CD4-positive, alpha-beta memory T cell (primary cell): ENCODE measurements at regions not wholly inside any gene's neighbourhood (a gene's known extent, or its start where the extent isn't known, plus 50 kb on each side); places are given as distances from the start of the nearest gene placed in this dataset.

Experiments
- CTCF ChIA-PET: fragments of 350-600 bp; sonication (Branson Sonifier 250); formaldehyde crosslinking; loops from one replicate; lab custom pipeline; 2021; ENCODE audit warnings: inconsistent platforms; ENCODE audit not compliant: partially characterized antibody; lab: Charles Lee
- POLR2A ChIA-PET: fragments of 350-600 bp; sonication (Branson Sonifier 250); formaldehyde crosslinking; loops from one replicate; lab custom pipeline; 2021; ENCODE audit not compliant: partially characterized antibody; lab: Charles Lee
- DNase-seq, 5 donors: peaks; one replicate each; pipeline versions ENCODE4 v3.0.0 to v3.0.0-alpha.2; 2020 to 2022; ENCODE audit warnings: mixed read lengths in 1 of 5
- H3K27ac ChIP-seq: one replicate; pipeline ENCODE4 v1.7.0; 2013; ENCODE audit warnings: low read depth, low read length
- H3K27me3 ChIP-seq: 2 replicates; pipeline ENCODE4 v1.7.0; 2013; ENCODE audit warnings: mild to moderate bottlenecking, low read length, moderate library complexity; ENCODE audit not compliant: insufficient read depth
- H3K36me3 ChIP-seq: 2 replicates; pipeline ENCODE4 v1.7.0; 2013; ENCODE audit warnings: mild to moderate bottlenecking, low read length, moderate library complexity; ENCODE audit not compliant: insufficient read depth
- H3K4me1 ChIP-seq: 2 replicates; pipeline ENCODE4 v1.7.0; 2013; ENCODE audit warnings: mild to moderate bottlenecking, low read length, moderate library complexity; ENCODE audit not compliant: insufficient read depth
- H3K4me3 ChIP-seq, 2 donors: one replicate each; pipeline ENCODE4 v1.7.0; 2013; ENCODE audit warnings: low read length in 2 of 2, mild to moderate bottlenecking in 1 of 2
- H3K9me3 ChIP-seq, 2 donors: one replicate each; pipeline ENCODE4 v1.7.0; 2013; ENCODE audit warnings: low read length in 2 of 2, control low read depth in 1 of 2; ENCODE audit not compliant: control insufficient read depth in 1 of 2
- H3K27ac Mint-ChIP-seq, 7 donors: one replicate each; pipeline ENCODE4 v1.8.0; 2020 to 2021; ENCODE audit warnings: mixed read lengths in 7 of 7, mild to moderate bottlenecking in 6 of 7, inconsistent platforms in 3 of 7, moderate library complexity in 3 of 7
- H3K27me3 Mint-ChIP-seq, 2 donors: one replicate each; pipeline ENCODE4 v1.8.0; 2020 to 2021; ENCODE audit warnings: mixed read lengths in 2 of 2
- H3K36me3 Mint-ChIP-seq, 2 donors: one replicate each; pipeline ENCODE4 v1.8.0; 2020 to 2021; ENCODE audit warnings: mixed read lengths in 2 of 2, inconsistent platforms in 1 of 2, mild to moderate bottlenecking in 1 of 2
- H3K4me1 Mint-ChIP-seq, 4 donors: one replicate each; pipeline ENCODE4 v1.8.0; 2020 to 2021; ENCODE audit warnings: mixed read lengths in 4 of 4, mild to moderate bottlenecking in 1 of 4
- H3K4me3 Mint-ChIP-seq, 8 donors: one replicate each; pipeline ENCODE4 v1.8.0; 2020 to 2021; ENCODE audit warnings: mixed read lengths in 8 of 8, mild to moderate bottlenecking in 7 of 8, moderate library complexity in 6 of 8, inconsistent platforms in 3 of 8
- H3K9me3 Mint-ChIP-seq, 8 donors: one replicate each; pipeline ENCODE4 v1.8.0; 2020 to 2021; ENCODE audit warnings: mixed read lengths in 8 of 8, mild to moderate bottlenecking in 5 of 8, inconsistent platforms in 3 of 8, moderate library complexity in 1 of 8
- intact Hi-C: fragments of 100-400 bp; cut with micrococcal nuclease; formaldehyde crosslinking; loops from one replicate; pipeline ENCODE4 v1.15.1; 2023

DNA sequence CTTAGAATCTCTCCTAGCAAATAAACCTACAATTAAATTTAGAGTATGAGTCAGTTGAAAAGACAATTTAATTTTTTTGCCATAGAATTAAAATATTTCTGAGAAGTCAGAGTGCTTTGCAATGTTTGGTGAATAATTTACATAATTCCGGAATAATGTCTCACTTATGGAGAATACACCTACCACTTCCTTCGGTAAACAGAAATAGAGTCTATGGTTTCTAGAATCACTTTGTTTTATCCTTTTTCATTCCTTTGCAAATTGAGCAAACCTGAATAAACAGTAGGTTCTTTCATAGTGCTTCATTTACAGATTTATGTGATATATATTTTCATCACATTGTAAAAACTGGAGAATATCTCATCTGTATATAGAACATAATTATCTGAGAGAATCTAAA, 211.7 kb downstream of the PMAIP1 start:
- DNase-seq, result no peak
- no peaks in the 10 kb centered on the region for H3K27me3 Mint-ChIP-seq
- H3K4me3 Mint-ChIP-seq, result no peak overlapping the region
- CTCF ChIA-PET, result no interaction called here
- intact Hi-C loops, result no loop called here
- peaks cover 0 to 4% (median 2%) of the 10 kb centered on the region in 8 donors for H3K9me3 Mint-ChIP-seq
- Histone ChIP-seq H3K36me3 (no peaks in the 10 kb centered on the region), H3K27me3 (no peaks in the 10 kb centered on the region), H3K4me1 (no peaks in the 10 kb centered on the region), H3K4me3 (no peak overlapping the region), H3K9me3 (no peaks in the 10 kb centered on the region), H3K27ac (no peak overlapping the region)
- no peaks in the 10 kb centered on the region for H3K36me3 Mint-ChIP-seq
- POLR2A ChIA-PET, result no interaction called here
- no peaks in the 10 kb centered on the region for H3K4me1 Mint-ChIP-seq
- no peak overlapping the region for H3K27ac Mint-ChIP-seq

DNA sequence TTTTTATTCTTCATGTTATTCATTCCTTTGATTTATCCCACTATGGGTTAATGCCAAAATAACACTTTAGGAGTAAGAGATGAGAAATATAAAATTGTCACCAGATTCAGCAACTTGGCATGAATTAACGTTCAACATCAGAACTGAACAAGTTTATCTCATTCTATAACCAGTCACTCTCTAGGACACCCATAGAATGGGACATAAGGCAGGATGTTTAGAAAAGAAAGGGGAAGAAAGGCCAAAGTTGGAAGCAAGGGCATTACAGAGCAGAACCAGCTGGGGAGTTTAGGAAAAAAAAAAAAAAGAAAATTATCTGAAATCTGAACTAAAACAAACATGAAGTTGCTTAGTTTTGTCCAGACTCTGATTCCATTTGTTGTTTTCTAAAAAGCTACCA, 211.0 kb downstream of the PMAIP1 start:
- intact Hi-C loops, result no loop called here
- Mint-ChIP-seq H3K4me1 (no peaks in the 10 kb centered on the region), H3K36me3 (no peaks in the 10 kb centered on the region), H3K27me3 (no peaks in the 10 kb centered on the region), H3K4me3 (no peak overlapping the region), H3K27ac (no peak overlapping the region), H3K9me3 (peaks cover 0 to 2% (median 0%) of the 10 kb centered on the region in 8 donors)
- Histone ChIP-seq H3K27ac (no peak overlapping the region), H3K9me3 (no peaks in the 10 kb centered on the region), H3K4me1 (no peaks in the 10 kb centered on the region), H3K27me3 (no peaks in the 10 kb centered on the region), H3K4me3 (no peak overlapping the region), H3K36me3 (no peaks in the 10 kb centered on the region)
- POLR2A ChIA-PET, result no interaction called here
- CTCF ChIA-PET, result no interaction called here
- DNase-seq, result no peak

DNA sequence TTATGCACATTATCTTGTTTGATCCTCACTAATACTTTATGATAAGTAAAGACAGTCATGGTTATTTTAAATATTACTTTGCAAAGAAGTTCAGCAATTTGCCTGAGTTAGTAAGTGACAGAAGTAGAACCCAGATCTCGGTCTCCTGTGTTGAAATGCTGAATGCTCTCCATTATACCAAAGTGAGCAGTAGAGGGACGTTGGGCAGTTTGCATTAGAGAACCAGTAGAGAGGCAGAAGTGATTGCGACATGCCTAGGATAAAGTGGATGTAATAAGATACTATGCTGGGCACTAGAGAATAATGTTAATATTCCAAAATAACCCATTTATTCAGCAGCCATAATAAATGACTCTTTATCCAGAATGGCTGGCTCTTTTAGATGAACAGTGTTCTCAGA, 201.0 kb downstream of the PMAIP1 start:
- Histone ChIP-seq H3K27ac (no peak overlapping the region), H3K9me3 (no peaks in the 10 kb centered on the region), H3K36me3 (no peaks in the 10 kb centered on the region), H3K4me3 (no peak overlapping the region), H3K4me1 (no peaks in the 10 kb centered on the region), H3K27me3 (no peaks in the 10 kb centered on the region)
- ChIA-PET CTCF (no interaction called here), POLR2A (no interaction called here)
- H3K27ac Mint-ChIP-seq, result no peak overlapping the region
- H3K4me1 Mint-ChIP-seq, result no peaks in the 10 kb centered on the region
- no peak overlapping the region for H3K4me3 Mint-ChIP-seq
- H3K27me3 Mint-ChIP-seq, result peaks cover 0 to 2% of the 10 kb centered on the region in 2 donors
- intact Hi-C loops, result no loop called here
- H3K36me3 Mint-ChIP-seq, result no peaks in the 10 kb centered on the region
- peaks cover 0 to 3% (median 0%) of the 10 kb centered on the region in 8 donors for H3K9me3 Mint-ChIP-seq
- DNase-seq, result no peak

DNA sequence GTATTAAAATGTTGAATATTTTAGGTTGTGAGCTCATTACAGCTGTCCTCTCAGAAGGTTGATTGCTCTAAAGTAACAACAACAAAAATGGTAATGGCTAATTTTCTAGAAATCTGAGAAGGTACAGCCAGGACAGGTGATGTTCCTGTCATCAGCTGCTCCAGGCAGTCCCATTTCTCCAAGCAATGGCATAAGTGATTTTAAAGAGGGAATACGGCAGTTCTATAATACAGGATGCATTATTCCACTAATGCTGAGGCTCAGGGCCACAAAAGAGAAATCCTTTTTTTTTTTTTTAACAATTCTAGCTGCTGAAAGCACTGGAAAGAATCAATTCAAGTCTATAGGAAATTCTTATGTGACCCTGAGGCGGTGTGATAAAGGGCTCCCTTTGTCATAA, 199.9 kb downstream of the PMAIP1 start:
- Histone ChIP-seq H3K27ac (no peak overlapping the region), H3K9me3 (no peaks in the 10 kb centered on the region), H3K36me3 (no peaks in the 10 kb centered on the region), H3K27me3 (no peaks in the 10 kb centered on the region), H3K4me3 (no peak overlapping the region), H3K4me1 (no peaks in the 10 kb centered on the region)
- Mint-ChIP-seq H3K9me3 (peaks cover 0 to 3% (median 0%) of the 10 kb centered on the region in 8 donors), H3K4me3 (no peak overlapping the region), H3K36me3 (no peaks in the 10 kb centered on the region), H3K27me3 (peaks cover 0 to 2% of the 10 kb centered on the region in 2 donors), H3K4me1 (no peaks in the 10 kb centered on the region), H3K27ac (no peak overlapping the region)
- DNase-seq, result no peak
- ChIA-PET CTCF (no interaction called here), POLR2A (no interaction called here)
- intact Hi-C loops, result no loop called here

DNA sequence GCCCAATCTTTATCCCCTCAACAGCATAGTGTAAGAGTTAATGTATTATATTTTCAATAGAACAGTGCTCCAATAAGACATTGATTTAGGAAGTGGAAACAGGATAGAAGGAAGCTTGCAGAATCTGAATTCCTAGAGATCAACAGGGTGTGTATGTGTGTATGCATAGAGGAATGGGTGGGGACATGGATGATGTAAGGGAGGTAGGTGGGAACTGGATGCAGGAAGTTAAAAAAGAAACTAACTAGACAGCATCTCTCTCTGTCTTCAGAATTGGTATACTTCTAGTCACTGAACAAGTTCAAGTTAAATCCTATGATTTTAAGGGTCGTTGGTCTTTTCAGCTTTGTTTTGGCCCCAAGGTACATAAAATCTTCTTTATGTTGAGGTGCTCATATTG, 196.6 kb downstream of the PMAIP1 start:
- no peak overlapping the region for H3K27ac Mint-ChIP-seq
- H3K36me3 Mint-ChIP-seq, result no peaks in the 10 kb centered on the region
- CTCF ChIA-PET, result no interaction called here
- H3K4me1 Mint-ChIP-seq, result no peaks in the 10 kb centered on the region
- no peaks in the 10 kb centered on the region for H3K36me3 ChIP-seq
- peaks cover 0 to 7% (median 2%) of the 10 kb centered on the region in 8 donors for H3K9me3 Mint-ChIP-seq
- no peak for DNase-seq
- no peak overlapping the region for H3K27ac ChIP-seq
- no peaks in the 10 kb centered on the region for H3K27me3 Mint-ChIP-seq
- intact Hi-C loops, result no loop called here
- H3K27me3 ChIP-seq, result no peaks in the 10 kb centered on the region
- no peaks in the 10 kb centered on the region for H3K4me1 ChIP-seq
- H3K4me3 Mint-ChIP-seq, result no peak overlapping the region
- no peaks in the 10 kb centered on the region for H3K9me3 ChIP-seq
- no peak overlapping the region for H3K4me3 ChIP-seq
- POLR2A ChIA-PET, result no interaction called here

DNA sequence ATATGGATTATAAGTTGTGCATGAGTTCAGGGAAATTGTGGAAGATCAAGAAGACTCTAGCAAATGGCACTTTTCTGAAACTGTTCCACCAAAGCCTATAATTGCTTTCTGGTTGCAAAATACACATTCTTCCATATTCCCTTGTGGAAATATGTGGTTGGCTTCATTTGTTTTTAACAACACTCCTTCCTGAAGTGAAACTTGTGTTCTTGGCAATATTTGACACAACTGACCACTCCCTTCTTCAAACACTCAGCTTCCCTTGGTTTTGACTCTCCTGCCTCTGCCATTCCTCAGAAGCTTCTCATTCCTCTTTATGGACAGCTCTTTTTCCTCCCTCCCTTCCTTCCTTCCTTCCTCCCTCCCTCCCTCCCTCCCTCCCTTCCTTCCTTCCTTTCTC, 192.3 kb downstream of the PMAIP1 start:
- intact Hi-C loops, result no loop called here
- Histone ChIP-seq H3K4me1 (no peaks in the 10 kb centered on the region), H3K36me3 (no peaks in the 10 kb centered on the region), H3K4me3 (no peak overlapping the region), H3K9me3 (no peaks in the 10 kb centered on the region), H3K27me3 (no peaks in the 10 kb centered on the region), H3K27ac (no peak overlapping the region)
- no peak overlapping the region for H3K27ac Mint-ChIP-seq
- peaks cover 0 to 7% (median under 1%) of the 10 kb centered on the region in 8 donors for H3K9me3 Mint-ChIP-seq
- H3K4me1 Mint-ChIP-seq, result no peaks in the 10 kb centered on the region
- no peak for DNase-seq
- H3K27me3 Mint-ChIP-seq, result peaks cover 0 to 2% of the 10 kb centered on the region in 2 donors
- ChIA-PET POLR2A (no interaction called here), CTCF (no interaction called here)
- no peaks in the 10 kb centered on the region for H3K36me3 Mint-ChIP-seq
- H3K4me3 Mint-ChIP-seq, result no peak overlapping the region

DNA sequence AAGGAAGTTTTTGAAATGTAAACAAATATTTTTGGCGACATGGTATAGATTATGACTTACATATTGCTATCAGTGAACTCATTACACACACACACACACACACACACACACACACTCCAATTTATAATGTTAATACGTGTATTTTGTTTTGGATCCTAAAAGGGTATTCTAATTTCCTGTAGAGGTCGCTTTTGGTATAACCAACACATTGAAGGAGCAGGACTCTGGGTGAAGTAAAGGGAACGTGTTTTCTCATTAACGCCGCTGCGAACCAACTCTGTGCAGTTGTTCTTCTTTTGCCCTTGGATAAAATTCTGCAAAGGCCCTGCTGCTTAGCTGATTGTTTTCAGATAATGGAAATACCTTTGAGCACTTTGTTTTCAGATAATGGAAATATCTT, 190.4 kb downstream of the PMAIP1 start:
- intact Hi-C loops, result no loop called here
- Histone ChIP-seq H3K27me3 (no peaks in the 10 kb centered on the region), H3K9me3 (no peaks in the 10 kb centered on the region), H3K4me1 (no peaks in the 10 kb centered on the region), H3K27ac (no peak overlapping the region), H3K4me3 (no peak overlapping the region), H3K36me3 (no peaks in the 10 kb centered on the region)
- POLR2A ChIA-PET, result no interaction called here
- no peak for DNase-seq
- H3K27ac Mint-ChIP-seq, result no peak overlapping the region
- H3K27me3 Mint-ChIP-seq, result peaks cover 0 to 2% of the 10 kb centered on the region in 2 donors
- CTCF ChIA-PET, result no interaction called here
- H3K4me3 Mint-ChIP-seq, result no peak overlapping the region
- peaks cover 0 to 7% (median under 1%) of the 10 kb centered on the region in 8 donors for H3K9me3 Mint-ChIP-seq
- H3K4me1 Mint-ChIP-seq, result no peaks in the 10 kb centered on the region
- H3K36me3 Mint-ChIP-seq, result no peaks in the 10 kb centered on the region

DNA sequence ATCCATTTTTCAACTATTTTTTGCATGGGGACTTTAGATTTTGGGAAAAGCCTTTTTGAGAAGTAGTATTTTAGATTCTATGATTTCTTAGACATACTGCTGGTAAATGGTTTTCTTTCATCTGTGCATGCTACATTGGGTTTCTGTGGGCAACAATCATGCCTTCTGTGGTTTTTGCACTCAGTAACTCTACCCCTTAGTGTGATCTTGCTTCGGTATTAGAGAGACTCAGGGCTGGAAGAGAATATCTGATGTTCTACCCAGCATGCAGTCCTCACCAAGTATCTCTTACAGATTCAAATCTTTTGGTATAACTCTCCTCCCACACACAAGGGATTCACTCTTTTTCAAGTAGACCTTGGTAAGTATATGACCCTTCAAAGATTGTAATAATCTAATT, 183.0 kb downstream of the PMAIP1 start:
- H3K27me3 ChIP-seq, result no peaks in the 10 kb centered on the region
- no peak overlapping the region for H3K4me3 Mint-ChIP-seq
- H3K9me3 ChIP-seq, result no peaks in the 10 kb centered on the region
- no peaks in the 10 kb centered on the region for H3K36me3 ChIP-seq
- no peak overlapping the region for H3K4me3 ChIP-seq
- H3K27me3 Mint-ChIP-seq, result peaks cover 0 to 1% of the 10 kb centered on the region in 2 donors
- no peak overlapping the region for H3K27ac ChIP-seq
- no peaks in the 10 kb centered on the region for H3K4me1 ChIP-seq
- intact Hi-C loops, result no loop called here
- H3K36me3 Mint-ChIP-seq, result no peaks in the 10 kb centered on the region
- POLR2A ChIA-PET, result no interaction called here
- CTCF ChIA-PET, result no interaction called here
- no peak overlapping the region for H3K27ac Mint-ChIP-seq
- peaks cover 0 to 1% (median 0%) of the 10 kb centered on the region in 8 donors for H3K9me3 Mint-ChIP-seq
- H3K4me1 Mint-ChIP-seq, result no peaks in the 10 kb centered on the region
- DNase-seq, result no peak
